Pulmonary artery endothelial cell (primary cell): ENCODE measurements at regions not wholly inside any gene's neighbourhood (a gene's known extent, or its start where the extent isn't known, plus 50 kb on each side); places are given as distances from the start of the nearest gene placed in this dataset.

Experiments
- DNase-seq: peaks from one replicate; pipeline ENCODE4 v3.0.0-alpha.2; 2011; ENCODE audit warnings: low read depth, low spot score

DNA sequence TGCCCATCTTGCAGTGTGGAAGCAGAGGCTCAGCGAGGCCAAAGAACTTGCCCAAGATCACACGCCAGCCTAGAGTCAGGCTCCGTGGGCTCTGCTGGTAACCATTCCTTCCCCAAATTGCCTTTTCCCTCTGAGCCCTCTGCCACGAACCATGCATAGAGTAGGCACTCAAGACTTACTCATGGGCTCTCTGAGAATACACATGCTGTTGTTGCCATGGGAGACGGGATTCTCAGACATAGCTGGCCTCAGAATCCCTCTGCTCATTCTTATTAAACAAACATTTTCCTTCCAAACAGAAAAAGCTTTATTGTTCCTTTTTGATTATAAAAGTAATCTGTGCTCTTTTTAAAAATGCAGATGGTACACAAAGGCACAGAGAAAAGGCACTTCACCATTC lies 52.5 kb upstream of the WSCD2 start:
- DNase-seq = no peak

DNA sequence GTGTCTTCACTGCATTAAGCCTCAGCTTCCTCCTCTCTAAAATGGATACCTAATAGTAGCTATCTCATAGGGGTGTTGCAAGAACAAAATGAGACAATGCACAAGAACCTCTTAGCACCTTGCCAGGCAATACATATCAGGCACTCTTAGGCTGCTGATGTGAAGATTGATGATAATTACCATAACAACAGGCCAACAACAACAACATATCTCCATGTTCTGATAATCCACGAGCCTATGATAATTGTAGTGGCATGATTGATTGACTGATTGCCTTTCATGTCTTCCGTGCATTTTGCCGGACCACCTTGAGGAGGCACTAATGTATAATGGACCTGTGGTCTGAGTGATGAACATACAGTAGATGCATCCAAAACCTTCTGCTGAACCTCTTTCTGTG lies 50.7 kb upstream of the WSCD2 start:
- DNase-seq = no peak
